Stimulated activated CD4-positive, alpha-beta T cell treated with anti-CD3 and anti-CD28 coated beads, Interleukin-12 subunit alpha, Interleukin-12 subunit beta, amount 100 ng/mL, for 4 hours (primary cell): ENCODE measurements at regions not wholly inside any gene's neighbourhood (a gene's known extent, or its start where the extent isn't known, plus 50 kb on each side); places are given as distances from the start of the nearest gene placed in this dataset.

Experiments used
- DNase-seq: peaks from one replicate; pipeline ENCODE4 v3.0.0-alpha.2; 2020

DNA sequence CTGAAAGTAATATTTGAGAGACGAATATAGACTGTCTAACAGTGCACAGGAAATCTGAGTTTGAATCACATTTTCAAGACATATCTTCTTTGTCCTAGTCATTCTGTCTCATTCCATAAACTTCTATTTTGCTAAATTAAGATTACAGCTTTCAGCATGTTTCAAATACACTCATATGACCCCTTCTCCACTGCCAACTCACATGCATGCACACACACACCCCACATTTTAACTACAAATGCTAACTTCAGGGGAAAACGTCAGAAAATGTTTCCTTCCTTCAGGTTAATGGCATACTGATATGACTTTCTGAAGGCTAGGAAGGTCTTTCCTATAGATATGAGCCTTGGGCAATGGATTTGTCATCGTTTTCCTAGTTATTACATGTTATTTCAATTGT lies 373.7 kb downstream of the RBM43 start:
- no peak for DNase-seq

DNA sequence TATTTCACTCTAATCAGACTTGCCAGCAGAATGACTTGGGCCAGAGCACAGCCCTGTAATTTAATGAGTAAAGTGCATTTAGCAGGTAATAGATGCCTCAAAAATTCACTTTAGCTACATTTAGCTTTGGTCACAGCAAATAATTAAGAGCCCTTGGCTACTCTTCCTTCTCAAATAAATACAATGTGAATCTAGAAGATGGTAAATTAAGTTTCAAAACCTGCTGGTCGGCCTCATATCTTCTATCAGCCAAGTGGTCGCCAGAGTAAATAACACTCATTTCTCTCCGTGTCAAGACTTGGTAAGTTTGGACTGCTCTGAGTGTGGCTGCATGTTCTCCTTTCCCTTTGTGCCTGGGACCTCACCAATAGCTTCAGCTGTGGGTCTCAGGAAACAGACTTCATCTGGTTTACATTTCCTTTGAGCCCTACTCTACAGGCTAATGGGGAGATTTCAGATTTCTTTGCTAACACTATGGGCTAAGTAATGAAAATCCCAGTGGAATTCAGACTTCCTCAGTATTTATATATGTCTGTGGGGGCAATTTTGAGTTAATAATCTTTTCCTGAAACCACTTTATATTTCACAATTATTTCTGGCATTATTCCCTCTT lies 375.8 kb downstream of the RBM43 start:
- DNase-seq = no peak

DNA sequence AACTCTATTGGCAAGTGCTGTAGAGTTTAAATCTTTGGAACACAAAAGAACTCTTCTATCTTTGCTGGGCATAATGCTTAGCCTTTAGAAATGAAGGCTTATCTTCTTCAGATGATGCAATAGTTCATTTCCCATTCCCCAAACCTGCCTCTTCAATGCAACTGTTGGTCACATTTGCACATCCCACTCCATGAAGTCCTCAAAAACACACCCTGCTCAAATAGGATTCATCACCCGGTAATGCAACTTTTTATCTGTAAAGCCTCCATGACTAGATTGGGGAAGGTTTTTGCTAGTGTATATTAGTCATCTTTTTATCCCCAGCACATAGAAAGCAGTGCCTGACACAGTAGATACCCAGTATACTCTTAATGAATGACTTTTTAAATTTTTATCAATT lies 376.4 kb downstream of the RBM43 start:
- DNase-seq = no peak

DNA sequence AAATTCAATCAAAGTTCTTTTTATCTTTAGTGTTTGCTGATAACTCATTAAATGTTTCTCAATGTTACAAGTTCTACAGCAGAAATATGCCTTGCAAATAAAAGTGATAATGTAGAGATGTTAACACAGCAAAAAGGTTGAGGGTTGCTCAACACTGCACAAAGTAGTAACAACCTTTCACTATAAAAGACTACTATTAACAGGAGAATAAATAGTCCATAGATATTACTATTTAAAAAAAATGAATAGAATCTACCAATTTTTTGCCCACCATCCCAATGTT lies 378.1 kb downstream of the RBM43 start:
- DNase-seq = no peak

DNA sequence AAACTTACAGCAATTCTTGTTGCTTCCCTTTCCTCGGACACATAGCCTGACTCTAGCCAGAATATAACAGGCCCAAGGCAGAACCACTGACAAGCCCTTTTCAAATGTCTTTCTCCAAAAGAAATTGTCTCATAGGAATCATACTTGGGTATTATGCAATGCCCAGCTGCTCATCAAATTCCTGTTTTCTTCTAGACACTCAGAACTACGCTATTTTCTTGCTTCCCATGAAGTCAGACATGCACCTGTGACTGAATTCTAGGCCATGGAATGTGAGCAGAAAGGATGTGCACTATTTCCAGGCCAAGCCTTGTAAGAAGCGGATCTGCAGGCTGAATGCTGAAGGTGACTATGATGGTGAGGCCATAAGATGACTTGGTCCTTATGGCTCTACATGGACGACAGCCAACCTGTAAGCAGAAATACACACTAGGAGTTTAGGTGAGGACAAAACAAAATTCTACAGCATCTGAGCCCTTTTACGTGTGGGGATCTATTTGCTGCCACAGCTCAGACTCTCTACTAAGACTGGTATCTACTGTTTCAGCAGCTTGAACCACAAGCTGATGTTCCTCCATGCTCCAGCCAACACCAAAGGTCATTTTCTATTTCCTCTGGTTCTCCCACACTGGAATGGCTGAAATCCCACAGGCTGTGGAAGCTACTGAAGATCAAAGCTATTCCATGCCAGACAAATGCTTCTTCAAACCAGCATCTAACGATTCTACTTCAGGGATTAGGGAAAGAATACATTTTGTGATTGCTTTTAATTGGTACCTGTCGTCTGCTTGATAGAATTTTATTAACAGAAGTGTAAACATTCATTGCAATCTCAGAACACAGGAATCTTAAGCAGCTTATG lies 378.7 kb downstream of the RBM43 start:
- DNase-seq = no peak

DNA sequence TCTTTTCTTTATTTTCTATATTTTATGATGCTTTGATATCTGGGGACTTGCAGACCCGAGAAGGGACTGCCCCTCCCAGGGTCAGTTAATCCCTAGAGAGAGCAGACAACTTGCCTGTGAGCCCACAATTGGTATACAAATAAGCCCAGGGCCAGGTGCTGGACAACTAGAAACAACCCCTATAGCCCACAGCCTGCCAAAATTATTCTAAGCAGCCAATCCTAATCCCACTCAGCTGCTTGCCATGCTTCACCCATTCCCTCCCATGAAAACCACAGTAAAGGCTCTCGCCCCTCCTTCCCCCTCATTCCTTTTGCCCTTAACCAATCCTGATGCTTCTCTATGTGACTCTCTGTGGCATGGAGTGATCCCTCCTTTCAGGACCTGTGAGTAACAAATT lies 380.7 kb downstream of the RBM43 start:
- DNase-seq = no peak

DNA sequence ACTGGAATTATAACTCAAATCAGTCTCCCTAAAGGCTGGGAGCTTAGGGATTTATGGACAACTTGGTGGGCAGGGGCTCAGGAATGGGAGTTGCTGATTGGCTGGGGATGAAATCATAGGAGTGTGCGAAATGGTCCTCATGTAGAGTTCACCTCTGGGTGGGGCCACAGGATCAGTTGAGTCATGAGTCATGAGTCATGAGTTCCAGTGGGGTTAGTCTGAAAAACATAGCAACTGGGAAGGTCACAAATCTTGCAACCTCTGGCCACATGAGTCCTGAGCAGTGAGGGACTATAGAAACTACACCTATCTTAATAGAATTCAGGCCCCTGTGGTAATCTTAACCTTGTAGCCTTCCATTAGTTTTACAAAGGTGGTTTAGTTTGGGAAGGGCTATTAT lies 383.3 kb downstream of the RBM43 start:
- DNase-seq = no peak

DNA sequence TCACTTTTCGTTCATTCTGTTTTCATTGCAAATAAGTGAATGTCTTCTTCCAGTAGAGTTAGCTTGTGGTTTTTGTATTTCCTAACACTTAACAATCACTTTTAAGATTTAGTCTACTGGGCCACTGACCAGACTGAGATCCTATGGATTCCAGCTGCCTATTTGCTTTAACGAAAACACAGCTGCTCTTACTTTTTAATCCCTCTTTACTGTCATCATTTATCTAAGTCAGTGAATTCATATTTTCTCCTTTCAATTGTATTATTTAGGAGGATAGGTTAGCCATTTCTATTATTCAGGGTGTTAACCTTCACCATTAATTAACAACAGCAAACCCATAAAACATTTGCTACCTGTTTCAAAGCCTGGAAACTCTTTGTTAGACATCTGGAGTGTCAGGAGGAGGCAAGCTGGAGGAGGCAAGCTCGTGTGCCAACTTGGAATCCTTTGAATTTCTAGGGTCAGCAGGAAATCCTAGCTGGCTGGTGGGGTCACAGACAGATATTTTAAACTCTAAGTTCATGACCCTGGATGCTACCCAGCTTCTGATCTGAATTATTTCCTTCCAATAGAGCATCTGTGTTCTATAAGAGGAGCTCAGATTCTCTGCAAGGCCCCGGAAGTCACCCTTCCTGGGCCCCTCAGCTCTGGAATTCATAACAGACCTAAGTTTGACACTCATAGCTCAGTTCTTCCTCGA lies 385.3 kb downstream of the RBM43 start:
- DNase-seq = no peak

DNA sequence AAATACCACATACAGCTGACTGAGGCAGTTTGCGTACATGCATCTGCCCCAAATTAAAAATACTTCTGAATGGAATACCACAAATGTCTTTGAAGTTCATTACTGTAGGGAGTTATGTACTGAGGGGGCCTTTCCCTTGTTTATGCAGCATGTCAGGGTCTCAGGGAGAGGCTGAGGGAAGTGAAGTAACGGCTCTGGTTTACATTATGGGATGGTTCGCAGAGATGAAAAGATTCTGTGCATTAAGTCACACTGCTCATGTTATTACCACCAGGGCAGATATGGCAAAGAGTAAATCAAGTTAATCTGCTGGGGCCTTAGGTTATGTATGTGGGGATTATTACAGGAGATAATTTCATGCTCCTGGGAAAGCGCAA lies 385.9 kb upstream of the RND3 start:
- DNase-seq = no peak

DNA sequence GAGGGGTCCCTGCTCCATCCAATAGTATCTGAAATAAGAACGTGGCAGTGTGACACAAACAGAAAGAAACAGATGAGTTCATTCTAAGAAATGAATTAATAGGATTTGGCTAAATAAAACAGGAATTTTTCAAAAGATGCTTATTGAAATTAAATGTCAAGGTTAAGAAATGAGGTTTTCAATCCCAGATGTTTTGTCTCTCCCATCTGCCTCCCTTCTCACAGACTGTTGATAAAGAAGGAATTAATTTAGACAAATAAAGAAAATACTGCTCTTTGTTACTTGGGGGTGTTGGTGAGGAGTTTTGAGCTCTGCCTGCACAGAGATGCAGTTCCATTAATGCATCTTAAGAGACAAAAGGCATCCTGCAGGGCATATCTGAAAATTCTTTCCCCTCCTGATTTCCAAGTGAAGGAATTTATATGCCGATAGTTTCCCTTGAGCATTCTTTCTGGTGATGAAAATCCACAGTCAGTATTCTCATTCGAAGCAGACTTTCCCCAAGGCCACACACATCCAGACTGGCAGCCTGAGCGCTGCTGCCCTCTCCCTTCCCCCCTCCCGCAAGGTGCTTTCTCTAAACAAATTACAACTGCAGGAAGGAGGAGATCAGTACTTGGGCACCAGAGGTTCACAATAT lies 385.4 kb upstream of the RND3 start:
- no peak for DNase-seq

DNA sequence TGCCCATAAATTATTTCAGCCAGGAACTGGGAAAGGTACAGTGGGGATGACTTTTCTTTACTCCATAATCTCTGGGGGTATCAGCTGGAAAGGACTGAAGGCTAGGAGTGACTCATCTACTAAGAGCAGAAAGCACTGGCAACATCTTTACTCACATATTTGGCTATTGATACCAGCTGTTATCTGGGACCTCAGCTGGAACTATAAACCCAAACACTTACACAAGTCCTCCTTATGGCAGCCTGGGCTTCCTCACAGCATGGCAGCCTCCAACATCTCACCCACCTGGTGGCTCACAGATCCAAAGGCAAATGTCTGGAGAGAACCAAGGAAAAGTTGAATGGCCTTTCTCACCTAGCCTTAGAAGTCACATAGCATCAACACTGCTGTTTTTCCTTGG lies 379.0 kb upstream of the RND3 start:
- DNase-seq = no peak

DNA sequence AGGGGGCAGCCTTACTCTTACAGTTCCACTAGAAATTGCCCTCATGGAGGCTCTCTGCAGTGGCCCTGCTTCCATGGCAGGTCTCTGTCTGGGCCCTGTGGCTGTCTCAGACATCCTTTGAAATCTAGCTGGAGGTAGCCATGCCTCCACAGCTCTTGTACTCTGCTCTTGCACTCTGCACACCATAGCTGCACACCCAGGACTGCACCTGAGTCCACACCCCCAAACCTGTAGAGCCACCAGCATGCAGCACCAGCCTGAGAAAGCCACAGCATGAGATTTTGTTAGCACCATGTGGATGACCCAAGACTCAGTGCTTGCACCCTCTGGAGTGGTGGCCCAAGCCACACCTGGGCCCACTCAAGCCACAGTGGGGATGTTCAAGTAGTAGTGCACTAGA lies 376.2 kb upstream of the RND3 start:
- DNase-seq = no peak

DNA sequence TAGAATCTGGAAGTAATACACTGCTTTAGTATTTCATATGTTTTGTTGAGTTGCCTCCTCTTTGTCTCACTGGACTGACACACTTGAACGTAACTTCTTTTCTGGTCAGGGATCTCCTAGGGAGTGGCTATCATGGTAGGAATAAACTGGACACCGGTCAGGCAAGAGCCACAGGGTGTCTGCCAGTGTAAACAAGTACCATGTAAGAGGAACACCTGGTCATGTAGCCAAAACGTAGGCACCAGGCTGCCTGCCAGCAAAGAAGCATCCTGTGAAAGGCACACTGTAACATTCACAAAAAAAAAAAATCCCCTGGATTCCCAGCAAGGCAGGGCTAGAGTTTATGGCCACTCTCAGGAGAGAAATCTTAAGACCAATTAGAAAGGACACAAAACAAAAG lies 372.8 kb upstream of the RND3 start:
- no peak for DNase-seq

DNA sequence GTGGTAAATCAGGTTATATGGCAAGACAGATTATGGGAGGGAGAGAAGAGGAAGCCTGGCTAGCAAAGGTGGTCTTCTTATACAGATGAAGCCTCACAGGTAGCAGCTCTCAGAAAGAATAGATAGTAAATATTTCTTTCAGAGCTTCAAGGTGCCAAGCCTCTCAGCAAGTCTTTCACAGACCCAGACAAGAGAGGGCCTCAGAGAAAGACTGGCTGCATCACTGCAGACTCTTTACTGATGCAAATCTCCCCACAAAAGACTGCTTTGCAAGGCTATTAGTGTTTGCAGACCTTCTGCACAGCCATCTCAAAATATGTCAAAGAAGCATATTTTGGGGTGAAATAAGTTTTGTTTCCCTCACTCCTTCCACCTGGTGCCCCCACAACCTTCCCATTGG lies 372.4 kb upstream of the RND3 start:
- no peak for DNase-seq

DNA sequence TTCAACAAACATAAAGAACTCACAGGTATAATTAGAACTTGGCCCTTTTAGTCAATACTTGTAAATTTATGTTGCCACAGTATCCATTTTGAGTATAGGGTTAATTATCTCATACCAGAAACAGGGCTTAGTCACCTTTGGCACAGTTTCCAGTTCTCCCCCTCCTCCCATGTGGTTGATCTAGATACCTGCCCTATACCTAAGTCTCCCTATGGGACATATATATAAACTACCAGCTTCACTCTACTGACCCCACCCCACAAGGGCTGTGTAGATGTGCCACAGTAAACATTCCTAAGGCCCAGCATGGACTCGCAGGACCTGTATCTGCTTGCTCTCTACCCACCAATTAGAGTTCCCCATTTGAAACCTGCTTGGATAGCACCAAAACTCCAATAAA lies 371.7 kb upstream of the RND3 start:
- DNase-seq = no peak

DNA sequence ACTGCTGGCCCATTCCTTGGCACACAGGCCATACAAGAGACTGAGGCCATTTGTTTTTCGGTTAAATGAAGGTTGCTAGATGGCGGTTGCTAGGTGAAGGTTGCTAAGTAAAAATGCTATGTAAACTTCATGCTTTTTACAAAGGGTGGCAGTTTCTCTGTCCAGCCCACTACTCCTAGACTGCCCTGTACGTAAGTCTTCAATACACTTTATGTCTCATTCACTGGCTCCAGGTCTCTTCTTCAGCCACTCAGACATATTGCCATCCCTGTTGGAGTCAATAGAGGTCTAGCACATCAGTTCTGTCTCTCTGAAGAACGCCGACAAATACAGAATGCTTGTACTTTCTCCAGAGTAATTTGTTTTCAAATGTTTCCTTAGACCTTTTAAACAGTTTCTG lies 370.9 kb upstream of the RND3 start:
- no peak for DNase-seq

DNA sequence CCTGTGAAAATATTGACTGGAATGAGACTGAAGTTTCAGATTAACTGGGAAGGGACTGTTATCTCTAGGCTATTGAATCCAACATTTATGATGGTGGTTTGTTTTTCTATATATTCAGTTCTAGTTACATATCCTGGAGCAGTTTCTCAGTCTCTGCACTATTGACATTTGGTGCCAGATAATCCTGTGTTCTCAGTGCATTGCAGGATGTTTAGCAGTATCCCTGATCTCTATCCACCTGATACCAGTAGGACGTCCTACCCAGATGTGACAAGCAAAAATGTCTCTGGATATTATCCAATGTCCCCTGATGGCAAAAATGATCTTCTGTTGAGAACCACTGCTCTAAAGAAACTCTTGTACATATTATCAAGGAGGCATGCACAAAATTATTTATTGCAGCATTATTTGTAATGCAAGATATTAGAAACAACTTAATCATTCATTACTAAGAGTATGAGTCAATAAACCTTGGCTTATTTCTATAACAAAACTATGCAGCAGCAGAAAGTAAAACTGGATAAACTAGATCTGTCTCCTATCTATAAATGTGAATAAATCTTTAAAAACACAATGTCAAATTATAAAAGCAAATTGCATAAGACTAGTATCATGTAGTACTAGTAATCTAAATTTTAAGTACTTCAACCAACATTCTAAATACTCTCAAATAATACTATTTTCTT lies 369.3 kb upstream of the RND3 start:
- DNase-seq = no peak

DNA sequence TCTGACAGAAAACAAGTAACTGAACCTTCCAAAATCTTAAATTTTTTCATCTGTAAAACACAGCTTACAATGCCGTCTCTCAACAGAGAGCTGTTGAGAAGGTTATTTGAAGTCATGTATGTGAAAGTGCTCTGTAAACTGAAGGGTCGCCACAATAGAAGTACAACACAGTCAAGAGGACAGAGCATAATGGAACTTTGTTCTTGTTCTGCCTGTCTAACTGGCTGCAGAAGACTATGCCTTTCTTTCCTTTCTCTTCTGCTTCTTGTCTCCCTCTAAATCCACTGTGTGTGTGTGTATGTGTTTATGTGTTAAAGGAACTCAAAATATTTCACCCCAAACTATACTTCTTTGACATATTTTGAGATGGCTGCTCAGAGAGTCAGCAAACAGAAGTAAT lies 365.8 kb upstream of the RND3 start:
- DNase-seq = no peak

DNA sequence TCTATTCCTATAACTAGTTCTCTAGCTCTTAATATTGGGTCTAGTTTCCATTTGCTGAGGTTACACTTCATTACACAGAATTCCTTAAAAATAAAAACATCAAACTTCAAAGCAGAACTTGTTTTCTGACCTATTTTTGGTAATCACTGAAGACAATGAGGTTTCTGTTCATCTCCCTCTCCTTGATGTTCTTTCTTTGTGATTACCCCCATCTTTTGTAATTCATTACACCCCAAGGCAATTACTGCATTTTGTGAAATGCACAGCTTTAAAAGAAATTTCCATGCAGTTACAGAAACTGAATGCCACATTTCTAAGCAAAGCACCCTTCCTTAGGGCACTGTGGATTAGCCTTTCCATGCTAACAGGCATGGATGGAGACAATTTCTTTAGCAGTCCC lies 363.2 kb upstream of the RND3 start:
- no peak for DNase-seq

DNA sequence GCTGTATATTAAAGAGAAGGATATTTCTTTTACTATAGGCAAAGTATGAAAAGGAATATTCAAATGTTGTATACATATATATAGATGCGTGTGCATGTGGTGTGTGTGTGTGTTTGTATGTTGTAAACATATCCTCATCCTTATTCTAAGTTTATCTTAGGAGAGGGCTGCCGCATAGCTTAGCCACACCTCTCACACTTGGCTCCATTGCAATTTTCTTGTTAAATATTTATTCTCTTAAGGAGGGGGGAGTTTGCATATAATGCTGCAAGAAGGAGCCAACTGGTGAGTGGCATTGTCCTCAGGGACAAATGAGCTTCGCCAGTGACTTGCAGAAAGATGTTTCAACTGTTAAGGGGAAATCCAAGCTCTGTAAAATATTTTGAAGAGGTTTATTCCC lies 360.1 kb upstream of the RND3 start:
- DNase-seq = no peak

DNA sequence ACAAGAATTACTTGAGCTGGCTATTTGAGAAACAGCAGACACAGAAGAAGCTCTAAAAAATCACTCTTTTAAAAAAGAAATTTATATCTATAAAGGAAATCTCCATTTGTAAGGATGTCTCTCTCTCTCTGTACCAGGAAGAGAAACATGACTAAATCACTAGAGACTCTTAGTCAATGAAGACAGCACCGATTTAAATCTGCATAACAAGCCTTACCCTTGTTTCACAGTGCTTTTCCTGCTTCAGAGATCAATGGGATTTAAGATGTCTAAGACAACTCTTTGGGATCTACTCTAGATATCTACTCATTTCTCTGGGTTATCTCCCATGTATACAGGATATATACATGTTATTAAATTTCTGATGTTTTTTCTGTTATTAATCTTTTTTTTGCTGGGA lies 359.2 kb upstream of the RND3 start:
- DNase-seq = no peak

DNA sequence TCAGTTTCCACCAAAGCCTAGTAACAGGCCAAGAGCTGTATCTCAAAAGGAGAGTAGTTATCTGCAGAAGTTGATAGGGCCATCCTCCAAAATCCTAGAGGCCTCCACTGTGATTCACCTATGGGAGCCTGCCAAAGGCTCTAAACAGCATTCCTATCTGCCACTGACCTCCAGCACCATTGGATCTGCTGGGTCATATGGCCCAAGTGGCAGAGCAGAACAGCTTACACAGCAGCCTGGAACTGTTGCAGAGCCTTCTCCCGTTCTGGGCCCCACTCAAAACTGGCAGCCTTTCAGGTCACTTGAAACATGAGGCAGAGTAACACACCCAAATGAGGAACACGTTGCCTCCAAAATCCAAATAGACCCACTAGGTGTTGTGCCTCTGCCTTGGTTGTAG lies 345.2 kb upstream of the RND3 start:
- DNase-seq = no peak

DNA sequence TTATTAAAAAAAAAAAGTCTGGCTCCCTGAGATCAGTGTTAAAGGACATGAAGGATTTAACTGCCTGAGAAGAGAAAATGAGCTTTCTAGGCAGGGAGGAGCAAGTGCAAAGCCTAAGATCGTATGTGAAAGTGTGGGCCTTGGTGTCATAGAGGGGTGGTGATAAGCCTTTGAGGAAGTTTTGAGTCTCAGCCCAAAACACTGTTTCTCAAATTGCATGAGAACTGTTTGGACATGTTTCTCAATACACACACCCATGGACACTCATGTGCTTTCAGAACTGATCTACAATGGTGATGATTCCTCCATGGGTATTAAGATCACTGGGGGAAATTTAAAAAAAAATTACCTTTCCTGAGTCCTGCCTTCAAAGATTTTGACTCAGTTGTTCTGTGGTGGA lies 336.7 kb upstream of the RND3 start:
- DNase-seq = no peak

DNA sequence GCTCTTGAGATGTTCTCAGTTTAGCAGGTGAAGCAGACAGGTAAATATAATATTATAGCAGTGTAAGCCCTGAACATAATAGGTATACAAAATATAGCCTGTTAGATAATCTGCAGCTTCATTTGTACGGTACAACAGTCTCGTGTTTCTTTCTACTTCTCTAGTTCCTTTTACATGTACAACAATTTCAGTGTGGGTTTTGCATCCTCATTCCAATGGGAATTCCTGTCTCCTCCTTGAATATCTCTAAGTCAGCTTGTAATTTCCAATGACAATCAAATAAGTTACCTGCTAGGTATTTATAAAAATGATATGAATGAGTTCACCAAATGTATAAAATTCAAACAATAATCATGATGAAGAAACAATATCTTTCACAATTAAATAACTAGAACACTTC lies 330.0 kb upstream of the RND3 start:
- no peak for DNase-seq
